Lower leg skin (tissue), 3 donors: ENCODE measurements at regions not wholly inside any gene's neighbourhood (a gene's known extent, or its start where the extent isn't known, plus 50 kb on each side); places are given as distances from the start of the nearest gene placed in this dataset.

Experiments used
- POLR2A ChIP-seq, 2 donors: fragments of 450-650 bp; IDR thresholded peaks; one replicate each; pipeline ENCODE4 v1.6.1; 2016 to 2017; ENCODE audit warnings: antibody characterized with exemption in 2 of 2, mild to moderate bottlenecking in 1 of 2, moderate library complexity in 1 of 2
- TF ChIP-seq, protein P1 (sequence below), 3 donors: fragments of 450-650 bp; IDR thresholded peaks; one replicate each; pipeline ENCODE4 v1.5.1; 2016; ENCODE audit warnings: antibody characterized with exemption in 3 of 3, mild to moderate bottlenecking in 3 of 3, moderate library complexity in 2 of 3

DNA sequence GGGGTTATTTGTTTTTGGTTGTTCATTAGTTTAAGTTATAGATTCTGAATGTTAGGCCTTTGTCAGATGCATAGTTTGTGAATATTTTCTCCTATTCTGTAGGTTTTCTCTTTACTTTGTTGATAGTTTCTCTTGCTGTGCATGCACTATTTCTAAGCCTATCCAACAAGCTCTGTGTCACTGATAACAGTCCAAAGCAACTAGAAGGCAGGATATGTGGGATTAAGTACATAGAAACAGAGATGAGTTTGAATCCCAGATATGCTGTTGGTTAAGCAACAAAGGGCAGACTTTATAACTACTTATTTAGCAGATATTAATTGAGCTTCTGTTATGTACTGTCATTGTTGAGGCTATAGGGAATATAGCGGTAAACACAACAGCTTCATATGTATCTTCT, 390.4 kb downstream of the INSC start:
- TF ChIP-seq, protein P1, sequence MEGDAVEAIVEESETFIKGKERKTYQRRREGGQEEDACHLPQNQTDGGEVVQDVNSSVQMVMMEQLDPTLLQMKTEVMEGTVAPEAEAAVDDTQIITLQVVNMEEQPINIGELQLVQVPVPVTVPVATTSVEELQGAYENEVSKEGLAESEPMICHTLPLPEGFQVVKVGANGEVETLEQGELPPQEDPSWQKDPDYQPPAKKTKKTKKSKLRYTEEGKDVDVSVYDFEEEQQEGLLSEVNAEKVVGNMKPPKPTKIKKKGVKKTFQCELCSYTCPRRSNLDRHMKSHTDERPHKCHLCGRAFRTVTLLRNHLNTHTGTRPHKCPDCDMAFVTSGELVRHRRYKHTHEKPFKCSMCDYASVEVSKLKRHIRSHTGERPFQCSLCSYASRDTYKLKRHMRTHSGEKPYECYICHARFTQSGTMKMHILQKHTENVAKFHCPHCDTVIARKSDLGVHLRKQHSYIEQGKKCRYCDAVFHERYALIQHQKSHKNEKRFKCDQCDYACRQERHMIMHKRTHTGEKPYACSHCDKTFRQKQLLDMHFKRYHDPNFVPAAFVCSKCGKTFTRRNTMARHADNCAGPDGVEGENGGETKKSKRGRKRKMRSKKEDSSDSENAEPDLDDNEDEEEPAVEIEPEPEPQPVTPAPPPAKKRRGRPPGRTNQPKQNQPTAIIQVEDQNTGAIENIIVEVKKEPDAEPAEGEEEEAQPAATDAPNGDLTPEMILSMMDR (IDR thresholded peaks at IDR 0.05), result no peak
- no peak for TF ChIP-seq POLR2A (IDR thresholded peaks at IDR 0.05)
